Effector memory CD4-positive, alpha-beta T cell (primary cell): ENCODE measurements at regions not wholly inside any gene's neighbourhood (a gene's known extent, or its start where the extent isn't known, plus 50 kb on each side); places are given as distances from the start of the nearest gene placed in this dataset.

Experiments used
- DNase-seq, 3 donors: peaks; one replicate each; pipeline ENCODE4 v3.0.0-alpha.2; 2020
- H3K27ac ChIP-seq: 2 replicates; pipeline ENCODE4 v1.7.0; 2013; ENCODE audit warnings: mild to moderate bottlenecking, low read length, moderate library complexity; ENCODE audit not compliant: insufficient read depth, poor library complexity, severe bottlenecking
- H3K27me3 ChIP-seq: replicated peaks from 2 replicates; pipeline ENCODE4 v1.7.0; 2013; ENCODE audit warnings: mild to moderate bottlenecking, low read length; ENCODE audit not compliant: insufficient read depth, control insufficient read depth, poor library complexity, severe bottlenecking
- H3K36me3 ChIP-seq: 2 replicates; pipeline ENCODE4 v1.7.0; 2013; ENCODE audit warnings: mild to moderate bottlenecking, low read length, moderate library complexity; ENCODE audit not compliant: control insufficient read depth, insufficient read depth
- H3K4me1 ChIP-seq: 2 replicates; pipeline ENCODE4 v1.7.0; 2013; ENCODE audit warnings: low read length, mild to moderate bottlenecking; ENCODE audit not compliant: control insufficient read depth, insufficient read depth, poor library complexity, severe bottlenecking
- H3K4me3 ChIP-seq: 2 replicates; pipeline ENCODE4 v1.7.0; 2013; ENCODE audit warnings: low read length, low read depth, mild to moderate bottlenecking; ENCODE audit not compliant: insufficient read depth, poor library complexity, severe bottlenecking
- H3K9me3 ChIP-seq: 2 replicates; pipeline ENCODE4 v1.7.0; 2013; ENCODE audit warnings: mild to moderate bottlenecking, low read length, moderate library complexity; ENCODE audit not compliant: control insufficient read depth

GRCh38 chr21:16347223-16347622, 617.4 kb downstream of the USP25 start:
- Histone ChIP-seq H3K27ac (no peak overlapping the region), H3K27me3 (no peaks in the 10 kb centered on the region), H3K4me1 (no peaks in the 10 kb centered on the region), H3K36me3 (no peaks in the 10 kb centered on the region), H3K9me3 (no peaks in the 10 kb centered on the region), H3K4me3 (no peak overlapping the region)
- no peak for DNase-seq

GRCh38 chr21:16353764-16354163, 624.0 kb downstream of the USP25 start:
- no peaks in the 10 kb centered on the region for H3K4me1 ChIP-seq
- no peak overlapping the region for H3K4me3 ChIP-seq
- H3K9me3 ChIP-seq = no peaks in the 10 kb centered on the region
- H3K27me3 ChIP-seq = no peaks in the 10 kb centered on the region
- DNase-seq = no peak
- H3K36me3 ChIP-seq = no peaks in the 10 kb centered on the region
- H3K27ac ChIP-seq = no peak overlapping the region

- Histone ChIP-seq H3K27ac (no peak overlapping the region), H3K36me3 (no peaks in the 10 kb centered on the region), H3K9me3 (no peaks in the 10 kb centered on the region), H3K27me3 (no peaks in the 10 kb centered on the region), H3K4me1 (no peaks in the 10 kb centered on the region), H3K4me3 (no peak overlapping the region)
- DNase-seq = no peak
Measured at GRCh38 chr21:16357994-16358393, 628.2 kb downstream of the USP25 start.

- DNase-seq = no peak
- H3K4me3 ChIP-seq = no peak overlapping the region
- H3K36me3 ChIP-seq = no peaks in the 10 kb centered on the region
- no peaks in the 10 kb centered on the region for H3K27me3 ChIP-seq
- no peaks in the 10 kb centered on the region for H3K4me1 ChIP-seq
- H3K27ac ChIP-seq = no peak overlapping the region
- H3K9me3 ChIP-seq = no peaks in the 10 kb centered on the region
Measured at GRCh38 chr21:16358784-16359183, 629.0 kb downstream of the USP25 start.

- DNase-seq = no peak
- no peaks in the 10 kb centered on the region for H3K4me1 ChIP-seq
- H3K9me3 ChIP-seq = no peaks in the 10 kb centered on the region
- H3K36me3 ChIP-seq = no peaks in the 10 kb centered on the region
- H3K4me3 ChIP-seq = no peak overlapping the region
- no peaks in the 10 kb centered on the region for H3K27me3 ChIP-seq
- no peak overlapping the region for H3K27ac ChIP-seq
Measured at GRCh38 chr21:16363100-16363499, 633.3 kb downstream of the USP25 start.

GRCh38 chr21:16363518-16363917, 633.7 kb downstream of the USP25 start:
- Histone ChIP-seq H3K9me3 (no peaks in the 10 kb centered on the region), H3K36me3 (no peaks in the 10 kb centered on the region), H3K4me1 (no peaks in the 10 kb centered on the region), H3K27ac (no peak overlapping the region), H3K4me3 (no peak overlapping the region), H3K27me3 (no peaks in the 10 kb centered on the region)
- DNase-seq = no peak

- DNase-seq = no peak
- Histone ChIP-seq H3K27me3 (no peaks in the 10 kb centered on the region), H3K4me3 (no peak overlapping the region)
Measured at GRCh38 chr21:16366207-16366606, 636.4 kb downstream of the USP25 start.

GRCh38 chr21:16367079-16367478, 637.3 kb downstream of the USP25 start:
- no peak for DNase-seq
- H3K4me1 ChIP-seq = no peaks in the 10 kb centered on the region
- H3K4me3 ChIP-seq = no peak overlapping the region
- no peaks in the 10 kb centered on the region for H3K36me3 ChIP-seq
- H3K9me3 ChIP-seq = no peaks in the 10 kb centered on the region
- no peak overlapping the region for H3K27ac ChIP-seq
- no peaks in the 10 kb centered on the region for H3K27me3 ChIP-seq

More at GRCh38 chr21:16366207-16366606, 636.4 kb downstream of the USP25 start:
- H3K4me1 ChIP-seq = no peaks in the 10 kb centered on the region
- H3K27ac ChIP-seq = no peak overlapping the region
- H3K9me3 ChIP-seq = no peaks in the 10 kb centered on the region
- no peaks in the 10 kb centered on the region for H3K36me3 ChIP-seq

GRCh38 chr21:16370186-16370585, 640.4 kb downstream of the USP25 start:
- no peaks in the 10 kb centered on the region for H3K27me3 ChIP-seq
- no peak for DNase-seq

GRCh38 chr21:16372586-16372985, 642.8 kb downstream of the USP25 start:
- no peak for DNase-seq
- no peak overlapping the region for H3K4me3 ChIP-seq
- no peak overlapping the region for H3K27ac ChIP-seq
- H3K36me3 ChIP-seq = no peaks in the 10 kb centered on the region
- H3K9me3 ChIP-seq = no peaks in the 10 kb centered on the region
- H3K4me1 ChIP-seq = no peaks in the 10 kb centered on the region
- H3K27me3 ChIP-seq = no peaks in the 10 kb centered on the region

More at GRCh38 chr21:16370186-16370585, 640.4 kb downstream of the USP25 start:
- no peaks in the 10 kb centered on the region for H3K4me1 ChIP-seq
- no peaks in the 10 kb centered on the region for H3K9me3 ChIP-seq
- no peak overlapping the region for H3K27ac ChIP-seq
- H3K4me3 ChIP-seq = no peak overlapping the region
- H3K36me3 ChIP-seq = no peaks in the 10 kb centered on the region

- no peaks in the 10 kb centered on the region for H3K36me3 ChIP-seq
- no peak overlapping the region for H3K27ac ChIP-seq
- no peak for DNase-seq
- H3K4me1 ChIP-seq = no peaks in the 10 kb centered on the region
- no peak overlapping the region for H3K4me3 ChIP-seq
- H3K9me3 ChIP-seq = no peaks in the 10 kb centered on the region
- H3K27me3 ChIP-seq = no peaks in the 10 kb centered on the region
Measured at GRCh38 chr21:16376673-16377072, 646.9 kb downstream of the USP25 start.
